HUES6 (cell line): ENCODE measurements at regions not wholly inside any gene's neighbourhood (a gene's known extent, or its start where the extent isn't known, plus 50 kb on each side); places are given as distances from the start of the nearest gene placed in this dataset.

Source experiments
- H3K27ac ChIP-seq: 2 replicates; pipeline ENCODE4 v1.7.0; 2013; ENCODE audit warnings: low read depth, mild to moderate bottlenecking, low read length, inconsistent platforms
- H3K27me3 ChIP-seq: 2 replicates; pipeline ENCODE4 v1.6.1; 2013; ENCODE audit warnings: low read length; ENCODE audit not compliant: control insufficient read depth, insufficient read depth
- H3K36me3 ChIP-seq: 2 replicates; pipeline ENCODE4 v1.6.1; 2013; ENCODE audit warnings: low read length; ENCODE audit not compliant: control insufficient read depth, insufficient read depth
- H3K4me1 ChIP-seq: 2 replicates; pipeline ENCODE4 v1.6.1; 2013; ENCODE audit warnings: low read length; ENCODE audit not compliant: control insufficient read depth, insufficient read depth
- H3K4me3 ChIP-seq: 2 replicates; pipeline ENCODE4 v1.5.1; 2013; ENCODE audit warnings: low read depth, low read length
- H3K9ac ChIP-seq: one replicate; pipeline ENCODE4 v1.6.1; 2013; ENCODE audit warnings: mild to moderate bottlenecking, low read length
- H3K9me3 ChIP-seq: 2 replicates; pipeline ENCODE4 v1.6.1; 2013; ENCODE audit warnings: low read depth, low read length; ENCODE audit not compliant: control insufficient read depth, insufficient read depth

DNA sequence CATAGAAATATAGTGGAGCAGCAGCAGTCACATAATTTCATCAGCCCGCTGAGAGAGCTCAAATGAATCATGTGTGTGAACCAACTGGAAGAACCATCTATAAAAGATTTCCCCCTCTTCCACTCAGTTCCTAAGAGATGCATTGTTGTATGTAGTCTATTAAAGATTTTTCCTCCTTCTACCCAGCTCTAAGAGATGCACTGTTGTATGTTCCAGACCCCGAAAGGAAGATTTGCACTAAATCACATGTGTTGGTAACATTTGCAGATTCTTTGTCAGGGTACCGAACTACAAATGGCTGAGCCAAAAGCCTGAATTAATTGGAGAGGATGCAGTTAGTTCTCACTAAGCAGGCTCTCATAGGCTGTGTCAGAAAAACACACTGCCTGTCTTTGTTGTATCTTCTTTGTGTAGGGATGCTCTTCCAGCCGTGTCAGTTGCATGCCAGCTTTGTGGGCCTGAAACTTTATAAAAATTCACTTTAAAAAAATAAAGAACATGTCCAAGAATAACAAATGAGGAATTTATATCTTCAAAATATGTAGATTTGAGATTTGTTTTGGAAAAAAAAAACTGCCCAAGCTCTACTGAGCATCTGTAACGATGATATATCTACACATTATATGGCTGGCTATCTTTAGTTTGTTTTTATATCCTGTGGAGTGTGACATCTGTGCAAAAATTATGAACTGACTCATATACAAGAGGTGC, 223.1 kb downstream of the MZT1 start:
- no peak overlapping the region for H3K9ac ChIP-seq
- H3K27me3 ChIP-seq: no peaks in the 10 kb centered on the region
- no peaks in the 10 kb centered on the region for H3K4me1 ChIP-seq
- no peaks in the 10 kb centered on the region for H3K36me3 ChIP-seq
- no peak overlapping the region for H3K27ac ChIP-seq
- no peaks in the 10 kb centered on the region for H3K9me3 ChIP-seq
- no peak overlapping the region for H3K4me3 ChIP-seq

DNA sequence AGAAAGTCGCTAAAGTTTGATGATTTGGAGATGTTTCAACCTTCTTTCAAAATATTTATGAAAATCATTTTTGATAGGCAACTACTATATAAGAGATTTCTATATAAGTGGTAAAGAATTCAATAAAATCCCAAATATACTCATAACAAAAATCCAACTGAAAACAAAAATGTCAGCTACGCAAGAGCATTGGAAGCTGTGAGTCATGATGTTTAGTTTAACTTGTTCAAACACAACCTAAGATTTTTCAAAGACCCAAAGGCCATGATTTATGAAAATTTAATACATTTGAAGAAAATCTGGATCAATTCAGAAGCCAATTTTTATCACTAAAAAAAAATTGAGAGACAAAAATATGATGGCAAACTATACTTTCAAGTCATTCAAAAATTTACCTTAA, 226.6 kb downstream of the MZT1 start:
- H3K36me3 ChIP-seq: no peaks in the 10 kb centered on the region
- no peak overlapping the region for H3K4me3 ChIP-seq

DNA sequence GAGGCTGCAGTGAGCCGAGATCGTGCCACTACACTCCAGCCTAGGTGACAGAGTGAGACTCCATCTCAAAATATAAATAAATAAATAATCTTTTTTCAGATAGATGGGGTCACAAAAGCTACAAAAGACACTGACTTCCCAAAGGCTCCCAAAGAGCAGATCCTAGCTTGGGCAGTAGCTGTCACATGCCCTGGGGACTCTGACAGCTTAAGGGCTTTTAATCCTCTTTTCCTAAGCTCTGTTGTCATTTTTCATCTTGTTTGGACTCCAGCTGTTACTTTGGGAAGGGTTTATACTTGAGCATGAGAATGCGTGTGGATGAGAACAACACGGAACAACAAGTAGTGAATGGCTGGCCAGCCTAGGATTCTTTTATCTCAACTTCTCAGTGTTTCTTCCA, 231.7 kb downstream of the MZT1 start:
- no peaks in the 10 kb centered on the region for H3K36me3 ChIP-seq
- H3K4me3 ChIP-seq: no peak overlapping the region
- no peaks in the 10 kb centered on the region for H3K9me3 ChIP-seq
- H3K27me3 ChIP-seq: no peaks in the 10 kb centered on the region
- H3K27ac ChIP-seq: no peak overlapping the region
- H3K4me1 ChIP-seq: no peaks in the 10 kb centered on the region
- no peak overlapping the region for H3K9ac ChIP-seq

More for the DNA sequence above, 226.6 kb downstream of the MZT1 start:
- H3K27me3 ChIP-seq: no peaks in the 10 kb centered on the region
- H3K9ac ChIP-seq: no peak overlapping the region
- no peak overlapping the region for H3K27ac ChIP-seq
- no peaks in the 10 kb centered on the region for H3K9me3 ChIP-seq
- no peaks in the 10 kb centered on the region for H3K4me1 ChIP-seq

DNA sequence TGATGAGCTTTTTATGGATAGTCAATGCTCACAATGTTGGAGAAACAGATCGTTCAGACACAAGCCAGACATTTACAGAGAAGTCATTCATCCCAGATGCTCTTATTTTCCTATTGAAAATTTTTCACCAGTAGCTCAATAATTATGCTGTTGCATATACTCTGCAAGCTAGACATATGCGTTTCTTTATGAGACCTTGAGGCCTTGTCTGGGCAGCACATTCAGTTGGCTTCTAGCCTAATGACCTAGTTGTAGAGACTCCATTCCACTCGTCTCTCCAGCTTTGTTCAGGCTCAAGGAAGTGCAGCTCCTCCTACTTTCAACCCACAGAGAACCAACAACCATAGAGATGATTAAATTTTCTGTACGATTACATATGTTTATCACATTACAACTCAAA, 237.7 kb downstream of the MZT1 start:
- no peak overlapping the region for H3K9ac ChIP-seq

DNA sequence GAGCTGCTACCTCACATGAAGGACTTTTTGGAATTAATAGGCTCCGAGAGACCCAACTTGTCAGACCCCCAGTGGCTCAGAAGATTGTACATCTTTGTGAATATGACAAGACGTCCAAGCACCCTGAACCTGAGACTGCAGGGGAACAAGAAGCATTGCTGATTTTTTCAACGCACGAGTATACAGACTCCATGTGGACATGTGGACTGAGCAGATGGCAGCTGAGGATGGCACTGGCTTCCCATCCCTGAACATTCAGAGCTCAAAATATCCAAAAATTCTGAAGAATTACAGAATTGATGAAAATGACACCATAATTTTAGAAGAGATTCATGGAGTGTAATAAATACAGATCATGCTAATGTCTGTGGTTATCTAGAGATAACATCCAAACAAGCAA, 254.1 kb downstream of the MZT1 start:
- no peaks in the 10 kb centered on the region for H3K36me3 ChIP-seq
- H3K9me3 ChIP-seq: no peaks in the 10 kb centered on the region
- H3K4me3 ChIP-seq: no peak overlapping the region
- H3K27me3 ChIP-seq: no peaks in the 10 kb centered on the region
- no peak overlapping the region for H3K27ac ChIP-seq
- H3K4me1 ChIP-seq: no peaks in the 10 kb centered on the region
- no peak overlapping the region for H3K9ac ChIP-seq

More for the DNA sequence above, 237.7 kb downstream of the MZT1 start:
- no peaks in the 10 kb centered on the region for H3K36me3 ChIP-seq
- H3K27me3 ChIP-seq: no peaks in the 10 kb centered on the region
- H3K9me3 ChIP-seq: no peaks in the 10 kb centered on the region
- no peaks in the 10 kb centered on the region for H3K4me1 ChIP-seq
- H3K27ac ChIP-seq: no peak overlapping the region
- no peak overlapping the region for H3K4me3 ChIP-seq

DNA sequence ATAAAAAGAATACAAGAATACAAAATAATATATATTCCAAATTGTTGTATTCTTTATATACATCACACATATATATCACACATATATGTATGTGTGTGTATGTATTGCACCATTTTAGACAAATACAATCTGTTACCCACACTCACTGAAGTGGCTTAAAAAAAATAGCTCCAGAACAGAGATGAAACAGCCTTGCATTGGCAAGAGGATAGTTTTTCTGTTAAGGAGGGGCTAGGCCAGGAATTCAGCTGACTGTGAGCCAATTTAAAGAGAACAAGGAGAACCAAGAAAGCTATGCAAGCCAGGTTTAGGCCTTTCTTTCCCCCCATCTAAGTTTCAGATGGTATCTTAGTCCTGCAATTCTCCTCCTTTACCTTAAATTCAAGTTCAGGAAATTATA, 257.5 kb downstream of the MZT1 start:
- Histone ChIP-seq H3K4me1 (no peaks in the 10 kb centered on the region), H3K36me3 (no peaks in the 10 kb centered on the region), H3K4me3 (no peak overlapping the region), H3K27ac (no peak overlapping the region), H3K27me3 (no peaks in the 10 kb centered on the region), H3K9me3 (no peaks in the 10 kb centered on the region), H3K9ac (no peak overlapping the region)

DNA sequence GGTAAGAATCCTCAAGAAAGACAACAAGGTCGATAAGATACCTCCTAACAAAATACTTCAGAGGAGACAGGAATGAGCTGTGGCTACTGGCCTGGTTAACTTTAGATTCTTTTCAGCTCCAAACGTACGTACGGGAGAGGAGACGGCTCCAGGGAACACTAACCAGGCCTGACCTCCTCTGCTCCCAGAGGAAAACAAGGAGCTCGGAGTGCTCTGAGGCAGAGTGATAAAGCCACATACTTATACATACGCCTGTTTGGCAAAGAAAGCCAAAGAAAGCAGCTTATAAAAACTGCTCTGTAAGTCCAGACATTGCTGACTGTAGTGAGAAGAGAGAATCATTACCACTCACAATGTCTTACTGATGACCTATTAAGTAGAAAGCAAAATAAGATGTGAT, 263.9 kb downstream of the MZT1 start:
- Histone ChIP-seq H3K36me3 (no peaks in the 10 kb centered on the region), H3K4me3 (no peak overlapping the region), H3K9me3 (no peaks in the 10 kb centered on the region), H3K27me3 (no peaks in the 10 kb centered on the region), H3K4me1 (peaks cover 3% of the 10 kb centered on the region), H3K27ac (no peak overlapping the region), H3K9ac (no peak overlapping the region)

DNA sequence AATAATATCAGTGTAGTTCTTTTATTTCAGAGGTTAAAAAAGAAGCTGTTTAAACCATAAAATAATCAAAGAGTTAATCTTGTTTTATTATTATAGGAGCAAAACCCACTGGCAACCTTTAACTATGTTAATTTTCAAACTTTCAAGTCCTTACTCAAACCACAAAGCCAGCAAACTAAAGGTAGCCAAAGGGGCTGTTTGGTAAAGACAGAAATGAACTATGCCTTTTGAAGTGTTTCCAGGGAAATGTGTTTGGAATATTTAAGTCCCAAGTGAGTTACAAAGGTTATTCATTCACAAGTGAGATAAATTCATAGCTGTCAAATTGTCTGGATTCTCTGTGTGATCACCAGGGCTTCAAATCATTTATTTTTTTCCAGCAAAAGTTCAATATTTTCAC, 264.7 kb downstream of the MZT1 start:
- no peaks in the 10 kb centered on the region for H3K27me3 ChIP-seq
- peaks cover 5% of the 10 kb centered on the region for H3K4me1 ChIP-seq
- no peaks in the 10 kb centered on the region for H3K9me3 ChIP-seq
- no peak overlapping the region for H3K4me3 ChIP-seq
- no peaks in the 10 kb centered on the region for H3K36me3 ChIP-seq
- no peak overlapping the region for H3K9ac ChIP-seq
- H3K27ac ChIP-seq: no peak overlapping the region

DNA sequence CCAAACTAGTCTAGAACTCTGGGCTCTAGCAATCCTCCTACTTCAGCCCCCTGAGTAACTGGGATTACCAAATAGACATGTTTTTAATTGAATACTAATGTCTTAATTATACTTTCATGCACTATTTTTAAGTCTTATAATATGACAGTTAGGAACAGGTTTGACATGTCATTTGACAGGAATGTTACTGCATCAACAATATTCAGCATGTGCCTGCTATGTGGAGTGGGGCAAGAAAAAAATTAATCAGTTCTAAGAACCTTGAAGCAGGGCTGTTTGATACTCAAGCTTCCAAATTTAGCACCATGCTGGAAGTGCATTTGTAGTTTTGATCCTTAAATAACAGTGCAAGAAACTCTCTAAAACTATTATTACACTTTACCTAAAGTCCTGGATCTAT, 265.3 kb downstream of the MZT1 start:
- Histone ChIP-seq H3K27ac (no peak overlapping the region), H3K36me3 (no peaks in the 10 kb centered on the region), H3K9ac (no peak overlapping the region), H3K4me3 (no peak overlapping the region), H3K9me3 (no peaks in the 10 kb centered on the region), H3K27me3 (no peaks in the 10 kb centered on the region), H3K4me1 (peaks cover 5% of the 10 kb centered on the region)

DNA sequence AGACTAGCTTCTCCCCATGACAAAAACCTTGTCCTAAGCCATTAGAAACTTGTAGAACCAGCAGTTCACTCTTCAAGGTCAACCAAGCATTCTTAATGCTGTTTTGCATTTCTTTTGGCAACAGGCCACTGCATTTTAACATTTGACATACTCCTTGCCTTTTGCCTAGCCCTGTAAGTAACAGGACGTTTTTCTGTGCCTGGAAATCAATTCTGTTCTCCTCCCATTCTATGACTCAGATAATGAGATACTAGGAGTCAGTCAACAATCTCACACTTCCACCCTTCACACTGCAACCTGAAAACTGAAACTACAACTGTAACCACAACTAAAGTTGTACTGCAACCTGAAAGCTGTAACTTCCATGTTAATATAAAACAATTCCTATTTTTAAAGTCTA, 268.7 kb downstream of the MZT1 start:
- Histone ChIP-seq H3K9ac (no peak overlapping the region), H3K4me1 (peaks cover 5% of the 10 kb centered on the region), H3K27ac (no peak overlapping the region)

DNA sequence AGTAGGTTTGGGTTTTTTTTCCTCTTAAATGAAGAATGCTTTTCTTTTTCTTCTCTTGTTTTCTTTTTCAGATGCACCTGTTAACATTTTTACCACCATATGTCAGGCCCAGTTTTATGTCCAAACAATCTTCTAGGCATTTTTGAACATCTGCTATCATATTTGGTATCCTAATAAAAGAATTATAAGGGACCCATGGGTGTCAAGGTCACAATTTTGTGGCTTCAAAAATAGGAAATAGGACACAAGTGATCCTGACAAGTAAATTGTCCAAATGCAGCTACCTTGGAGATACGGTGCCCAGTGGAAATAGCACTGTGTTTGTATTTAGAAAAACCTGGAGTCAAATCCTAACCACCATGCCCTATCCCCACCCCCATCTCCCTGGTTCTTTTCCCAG, 270.3 kb downstream of the MZT1 start:
- H3K27ac ChIP-seq: no peak overlapping the region
- H3K4me1 ChIP-seq: peaks cover 5% of the 10 kb centered on the region
- no peaks in the 10 kb centered on the region for H3K9me3 ChIP-seq
- no peaks in the 10 kb centered on the region for H3K27me3 ChIP-seq
- H3K36me3 ChIP-seq: no peaks in the 10 kb centered on the region
- H3K4me3 ChIP-seq: no peak overlapping the region
- no peak overlapping the region for H3K9ac ChIP-seq

More for the DNA sequence above, 268.7 kb downstream of the MZT1 start:
- Histone ChIP-seq H3K4me3 (no peak overlapping the region), H3K36me3 (no peaks in the 10 kb centered on the region), H3K9me3 (no peaks in the 10 kb centered on the region), H3K27me3 (no peaks in the 10 kb centered on the region)

DNA sequence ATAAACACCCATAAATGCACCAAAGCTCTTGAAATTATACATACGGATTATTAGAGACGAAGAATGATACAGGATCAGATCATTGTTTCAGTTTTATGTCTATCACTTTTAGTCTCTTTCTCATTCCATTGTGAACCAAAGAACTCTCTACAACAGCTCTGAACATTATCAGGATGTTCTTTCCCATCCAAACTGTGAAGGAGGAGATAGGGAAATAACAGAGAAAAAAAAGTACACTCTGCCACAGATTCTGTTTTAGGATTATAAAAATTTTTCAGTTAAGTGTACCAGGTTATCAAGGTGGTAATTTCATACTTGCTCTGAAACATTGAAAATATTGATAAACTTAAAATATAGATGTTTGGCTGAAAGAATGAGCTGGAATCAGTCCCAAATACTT, 270.9 kb downstream of the MZT1 start:
- no peaks in the 10 kb centered on the region for H3K36me3 ChIP-seq
- H3K27me3 ChIP-seq: no peaks in the 10 kb centered on the region
- H3K9ac ChIP-seq: no peak overlapping the region
- H3K27ac ChIP-seq: no peak overlapping the region
- no peaks in the 10 kb centered on the region for H3K9me3 ChIP-seq
- H3K4me1 ChIP-seq: peaks cover 5% of the 10 kb centered on the region
- no peak overlapping the region for H3K4me3 ChIP-seq
